ENCODE measurements at regions not wholly inside any gene's neighbourhood (a gene's known extent, or its start where the extent isn't known, plus 50 kb on each side); places are given as distances from the start of the nearest gene placed in this dataset.

GRCh38 chr7:19853261-19853832 is 79.9 kb upstream of the TMEM196 start:
- no peaks in the 10 kb centered on the region for H3K9me2 ChIP-seq (ENCODE audit: insufficient read depth, low read length)
- no peak overlapping the region for H3K9ac ChIP-seq (ENCODE audit: low read length)
- H3K4me2 ChIP-seq (ENCODE audit: low read length) = no peak overlapping the region
- H3K4me3 ChIP-seq (ENCODE audit: low read length) = no peak overlapping the region
- no peaks in the 10 kb centered on the region for H4K20me1 ChIP-seq (ENCODE audit: insufficient read depth)
- no peaks in the 10 kb centered on the region for H3K9me3 ChIP-seq (ENCODE audit: low read length)
- H2AFZ ChIP-seq (ENCODE audit: low read depth, low read length) = no peak overlapping the region
- no peaks in the 10 kb centered on the region for H3K27me3 ChIP-seq (ENCODE audit: insufficient read depth, low read depth, low read length)
- no peaks in the 10 kb centered on the region for H3F3A ChIP-seq (ENCODE audit: insufficient read depth, low read length, poor library complexity, severe bottlenecking)
- H3K27ac ChIP-seq (ENCODE audit: low read length) = no peak overlapping the region
- no peaks in the 10 kb centered on the region for H3K36me3 ChIP-seq (ENCODE audit: insufficient read depth, low read length)
- H3K79me2 ChIP-seq (replicated peaks; ENCODE audit: insufficient read depth, low read length) = no peaks in the 10 kb centered on the region
- no peak for TF ChIP-seq MXI1 (conservative IDR thresholded peaks at IDR 0.05; ENCODE audit: poor library complexity, severe bottlenecking)
- no peak for TF ChIP-seq CTCF (IDR thresholded peaks at IDR 0.05; ENCODE audit: poor library complexity, severe bottlenecking)
- no peak for TF ChIP-seq REST (IDR thresholded peaks at IDR 0.05; ENCODE audit: borderline replicate concordance)
- TF ChIP-seq EZH2 (IDR thresholded peaks at IDR 0.05; ENCODE audit: borderline replicate concordance, insufficient read depth, low read length, poor library complexity, severe bottlenecking) = no peak
- no peak for TF ChIP-seq RAD21 (conservative IDR thresholded peaks at IDR 0.05)
- no peak for TF ChIP-seq EP300 (conservative IDR thresholded peaks at IDR 0.05; ENCODE audit: poor library complexity, severe bottlenecking)
- no peak for TF ChIP-seq SMC3 (conservative IDR thresholded peaks at IDR 0.05; ENCODE audit: poor library complexity)
- TF ChIP-seq POLR2AphosphoS5 (IDR thresholded peaks at IDR 0.05) = no peak
- no peak for TF ChIP-seq TAF1 (IDR thresholded peaks at IDR 0.05; ENCODE audit: low read depth)

GRCh38 chr7:19852192-19852591 is 78.8 kb upstream of the TMEM196 start:
- no peak overlapping the region for H3K9ac ChIP-seq (ENCODE audit: low read length)
- H3K27me3 ChIP-seq (ENCODE audit: insufficient read depth, low read depth, low read length) = no peaks in the 10 kb centered on the region
- H3K27ac ChIP-seq (ENCODE audit: low read length) = peak overlapping the region; percentile 34
- no peak overlapping the region for H2AFZ ChIP-seq (ENCODE audit: low read depth, low read length)
- H3K36me3 ChIP-seq (ENCODE audit: insufficient read depth, low read length) = no peaks in the 10 kb centered on the region
- H3K9me2 ChIP-seq (ENCODE audit: insufficient read depth, low read length) = no peaks in the 10 kb centered on the region
- no peaks in the 10 kb centered on the region for H3K79me2 ChIP-seq (replicated peaks; ENCODE audit: insufficient read depth, low read length)
- H3K4me2 ChIP-seq (ENCODE audit: low read length) = no peak overlapping the region
- no peaks in the 10 kb centered on the region for H3F3A ChIP-seq (ENCODE audit: insufficient read depth, low read length, poor library complexity, severe bottlenecking)
- TF ChIP-seq POLR2AphosphoS5 (IDR thresholded peaks at IDR 0.05) (peak; percentile 86), EP300 (conservative IDR thresholded peaks at IDR 0.05; ENCODE audit: poor library complexity, severe bottlenecking) (peak; percentile 95), REST (IDR thresholded peaks at IDR 0.05; ENCODE audit: borderline replicate concordance) (peak; percentile 51), EZH2 (IDR thresholded peaks at IDR 0.05; ENCODE audit: borderline replicate concordance, insufficient read depth, low read length, poor library complexity, severe bottlenecking) (no peak)
- H4K20me1 ChIP-seq (ENCODE audit: insufficient read depth) = no peaks in the 10 kb centered on the region
- H3K4me3 ChIP-seq (ENCODE audit: low read length) = no peak overlapping the region
- H3K9me3 ChIP-seq (ENCODE audit: low read length) = no peaks in the 10 kb centered on the region

All from neural cell (in vitro differentiated cells).